GM21717 (cell line): ENCODE measurements at regions not wholly inside any gene's neighbourhood (a gene's known extent, or its start where the extent isn't known, plus 50 kb on each side); places are given as distances from the start of the nearest gene placed in this dataset.

Source experiments
- ATAC-seq: cut with Tn5 transposase; IDR thresholded peaks from one replicate; pipeline ENCODE4 v1.9.1; 2021; ENCODE audit warnings: mild to moderate bottlenecking, moderate library complexity; ENCODE audit not compliant: unreplicated experiment

DNA sequence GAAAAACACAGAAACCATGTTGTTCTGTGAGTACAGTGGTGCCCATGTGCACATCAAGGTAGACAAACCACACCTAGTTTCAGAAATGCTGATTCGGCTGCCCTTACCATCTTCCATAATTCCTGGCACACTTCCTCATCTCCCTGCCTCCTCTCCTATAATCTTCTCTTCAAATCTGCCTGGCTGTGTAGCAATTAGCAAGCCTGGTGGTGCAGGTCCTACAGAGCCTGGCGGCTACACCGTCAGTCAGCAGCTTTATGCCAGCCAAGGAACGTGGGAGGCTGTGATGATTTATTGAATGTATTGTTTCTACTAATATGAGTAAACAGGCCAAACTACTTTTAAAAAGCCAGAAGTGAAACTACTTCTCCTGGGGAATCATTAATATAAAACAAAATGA is 106.8 kb downstream of the SEMA6D start:
- ATAC-seq = no peak

DNA sequence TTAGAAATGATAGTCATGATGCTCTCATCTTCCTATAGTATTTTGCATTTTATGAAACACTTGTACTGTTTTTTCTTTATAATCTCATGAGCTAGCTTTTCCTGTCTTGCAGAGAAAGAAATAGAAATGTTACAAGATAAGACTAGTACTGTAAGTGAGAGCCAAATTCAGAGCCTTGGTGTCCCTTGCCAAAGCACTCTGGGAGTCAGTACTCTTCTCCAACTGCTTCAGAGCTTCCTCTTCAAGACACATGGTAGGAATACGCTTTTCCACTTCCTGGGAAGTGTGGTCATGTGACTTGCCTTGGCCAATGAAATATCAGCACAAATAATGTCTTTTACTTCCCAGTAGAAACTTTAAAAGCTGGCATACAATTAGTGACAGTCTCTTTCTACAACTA is 112.4 kb downstream of the SEMA6D start:
- no peak for ATAC-seq

DNA sequence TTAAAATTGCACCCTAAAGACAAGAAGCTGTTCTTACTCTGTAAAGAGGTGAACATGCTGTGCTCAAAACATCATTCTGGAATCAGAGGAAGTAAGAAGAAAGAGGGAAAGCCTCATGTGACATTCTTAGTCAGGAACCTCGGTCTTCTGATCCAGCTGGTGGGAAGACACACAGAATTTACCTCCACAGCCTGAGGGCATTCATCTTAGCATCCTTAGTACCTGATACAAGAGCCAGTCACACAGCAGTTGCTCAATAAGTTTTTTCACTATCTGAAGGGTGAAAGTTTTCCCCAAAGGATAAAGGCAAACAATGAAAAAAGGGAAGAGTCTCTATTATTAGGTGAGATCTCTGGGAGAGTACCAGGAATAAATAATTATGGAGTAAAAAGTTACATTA is 116.8 kb downstream of the SEMA6D start:
- ATAC-seq = no peak

DNA sequence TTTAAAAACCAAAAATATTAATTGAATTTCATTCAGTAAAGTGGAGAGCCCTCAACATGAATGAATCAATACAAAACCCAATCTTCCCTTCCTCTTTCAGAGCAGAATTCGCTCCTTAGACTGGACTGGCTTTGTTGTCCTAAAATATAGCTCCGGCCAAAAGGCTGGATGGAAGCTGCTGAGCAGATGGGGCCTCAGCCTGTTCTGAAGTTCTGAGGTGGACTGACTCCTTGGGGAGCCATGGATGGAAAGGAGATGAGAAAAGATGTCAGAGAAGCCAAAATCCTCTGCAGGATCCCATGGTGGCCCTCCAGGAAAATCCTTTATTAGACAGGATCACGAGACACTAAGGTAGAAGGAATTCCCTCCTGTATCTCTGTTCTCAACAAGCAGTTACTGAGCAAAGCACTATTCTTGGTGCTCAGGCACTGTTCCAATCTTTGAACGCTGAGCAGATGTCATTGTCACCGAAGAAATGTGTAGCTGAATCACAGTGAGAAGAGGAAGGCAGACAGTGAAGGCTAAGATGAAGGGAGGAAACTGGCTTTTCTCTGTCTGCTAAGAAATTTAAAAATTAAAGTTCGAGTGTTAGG is 122.0 kb downstream of the SEMA6D start:
- ATAC-seq = no peak

DNA sequence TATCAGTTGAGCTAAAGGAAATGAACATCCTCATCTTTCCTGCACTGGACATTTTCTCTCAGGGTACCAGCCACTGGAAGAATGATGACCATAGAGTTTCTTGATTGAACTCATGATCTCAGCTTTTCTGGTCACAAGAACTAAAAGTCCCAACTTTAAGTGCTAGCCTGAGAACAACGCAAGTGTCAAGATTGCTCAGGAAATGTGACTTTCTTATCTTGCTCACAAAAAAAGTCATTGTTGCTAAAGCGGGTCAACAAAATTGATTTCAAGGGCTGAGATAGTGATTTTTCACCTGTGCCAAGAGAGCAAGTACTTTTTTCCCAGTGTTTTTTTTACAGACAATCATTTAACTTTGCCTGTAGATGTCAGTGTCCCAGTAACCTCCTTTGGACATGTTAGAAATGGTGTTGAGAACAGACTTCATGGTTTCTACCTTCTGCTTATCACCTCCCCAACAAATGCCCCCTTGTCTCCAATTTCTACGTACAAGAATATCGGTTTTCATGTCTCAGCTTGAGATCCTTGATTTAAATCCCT is 125.9 kb downstream of the SEMA6D start:
- no peak for ATAC-seq

DNA sequence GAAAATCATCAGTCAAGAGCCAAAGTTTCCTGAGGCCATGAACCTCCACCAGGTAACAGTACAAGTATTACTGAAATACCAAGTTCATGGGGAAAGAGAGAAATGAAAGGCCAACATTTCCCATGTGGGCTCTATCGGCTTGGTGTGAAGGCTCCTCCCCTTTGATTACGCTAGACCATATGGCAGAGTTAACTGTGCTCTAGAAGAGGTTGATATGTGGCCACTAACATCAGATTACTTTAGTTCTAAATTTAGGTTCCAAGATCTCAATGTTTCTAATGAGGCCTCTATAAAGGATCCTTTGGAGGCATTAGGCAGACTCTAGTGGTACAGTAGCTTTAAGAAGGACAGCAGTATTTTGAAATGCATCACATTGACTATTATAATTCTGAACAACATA is 127.1 kb downstream of the SEMA6D start:
- ATAC-seq = no peak

DNA sequence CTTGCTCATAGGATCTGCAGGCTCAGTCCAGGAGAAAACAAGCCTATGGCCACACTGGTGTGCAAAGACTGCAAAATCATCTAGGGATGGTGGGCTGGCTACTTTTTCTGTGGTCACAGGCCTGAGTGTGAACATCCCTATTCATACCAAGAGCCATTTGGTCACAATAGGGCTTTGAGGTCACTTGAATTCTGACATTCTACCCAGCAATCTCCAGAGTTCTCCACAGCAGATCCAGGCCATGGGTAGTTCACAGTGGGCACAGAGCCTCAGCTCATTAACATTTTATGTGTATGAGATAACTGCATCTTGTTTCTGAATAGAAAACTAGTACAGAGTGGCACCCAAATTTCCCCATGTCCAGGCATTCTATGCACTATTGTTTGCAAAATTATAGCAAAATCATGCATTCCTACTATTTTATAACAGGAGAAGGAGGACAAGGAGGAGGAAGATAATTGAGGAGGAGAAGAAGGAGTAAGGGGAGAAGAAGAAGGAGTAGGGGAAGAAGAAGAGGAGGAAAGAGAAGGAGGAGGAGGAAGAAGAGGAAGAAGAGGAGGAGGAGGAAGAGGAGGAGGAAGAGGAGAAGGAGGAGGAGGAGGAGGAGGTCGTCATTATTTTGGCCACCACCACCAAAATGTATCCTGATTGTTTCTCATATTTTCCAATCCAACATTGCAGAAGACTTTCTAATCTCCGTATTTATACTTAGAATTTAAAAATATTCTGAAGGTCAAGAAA is 129.0 kb downstream of the SEMA6D start:
- no peak for ATAC-seq

DNA sequence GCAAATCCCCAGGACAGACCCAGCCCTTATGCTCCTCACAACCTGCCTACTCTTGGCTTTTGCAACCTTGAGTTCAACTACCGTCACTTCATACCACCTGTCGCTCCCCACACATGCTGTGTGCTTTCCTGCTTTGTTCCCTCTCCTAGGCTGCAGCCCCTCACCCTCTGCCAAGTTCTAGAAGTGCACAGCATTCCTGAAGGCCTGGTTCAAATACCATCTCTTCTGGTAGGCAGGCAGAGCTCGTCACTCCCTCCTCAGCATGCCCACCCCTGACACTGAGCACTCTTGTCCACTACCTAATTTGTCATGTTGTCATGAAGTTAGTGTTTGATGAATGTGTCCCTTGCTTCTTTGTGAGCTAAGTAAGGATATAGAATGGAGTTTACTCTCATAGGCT is 129.6 kb downstream of the SEMA6D start:
- ATAC-seq = no peak

DNA sequence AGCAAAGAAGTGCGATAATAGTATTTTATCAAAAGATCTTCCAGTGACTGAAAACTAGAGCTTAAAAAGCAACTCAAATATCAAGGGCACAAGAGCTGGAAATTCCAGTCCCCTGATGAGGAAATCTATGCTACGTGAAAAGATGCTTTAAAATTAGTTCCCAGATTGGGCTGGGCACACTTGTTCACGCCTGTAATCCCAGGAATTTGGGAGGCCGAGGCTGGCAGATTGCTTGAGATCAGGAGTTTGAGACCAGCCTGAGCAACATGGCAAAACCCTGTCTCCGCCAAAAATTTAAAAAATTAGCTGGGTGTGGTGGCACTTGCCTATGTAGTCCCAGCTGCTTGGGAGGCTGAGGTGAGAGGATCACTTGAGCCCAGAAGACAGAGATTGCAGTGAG is 138.8 kb downstream of the SEMA6D start:
- ATAC-seq = no peak

DNA sequence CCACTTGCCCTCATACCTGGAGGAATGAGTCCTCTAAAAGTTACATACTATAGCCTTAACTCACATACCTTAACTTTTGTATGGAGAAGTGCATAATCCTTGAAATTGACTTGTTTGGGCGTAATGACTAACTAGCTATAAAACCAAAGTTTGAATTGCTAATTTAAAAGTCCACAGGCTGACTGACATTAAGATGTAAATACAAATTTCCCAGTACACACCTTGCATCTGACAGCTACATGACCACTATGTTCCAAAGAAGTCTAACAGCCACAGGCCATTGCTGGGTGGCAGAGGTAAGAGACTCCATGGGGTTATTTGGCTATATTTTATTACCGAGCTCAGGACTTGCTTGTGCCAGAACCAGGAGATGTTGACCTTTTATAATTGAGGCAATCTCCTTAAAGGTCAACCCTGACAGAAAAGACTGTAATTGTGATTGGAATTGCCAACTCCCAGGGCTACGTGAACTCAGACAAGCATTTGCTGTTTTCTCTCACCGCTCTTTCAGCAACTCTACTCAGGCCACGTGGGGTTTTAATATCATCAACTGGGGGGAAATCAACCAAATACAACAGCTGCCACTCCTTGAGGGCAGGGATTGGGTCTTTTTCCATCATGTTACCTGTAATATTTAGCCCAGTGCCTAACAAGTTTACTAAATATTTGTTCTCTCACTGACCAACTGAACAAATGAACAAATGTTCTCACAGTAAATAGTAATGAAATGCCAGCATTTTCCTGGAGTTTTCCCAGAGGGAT is 139.9 kb downstream of the SEMA6D start:
- ATAC-seq = no peak

DNA sequence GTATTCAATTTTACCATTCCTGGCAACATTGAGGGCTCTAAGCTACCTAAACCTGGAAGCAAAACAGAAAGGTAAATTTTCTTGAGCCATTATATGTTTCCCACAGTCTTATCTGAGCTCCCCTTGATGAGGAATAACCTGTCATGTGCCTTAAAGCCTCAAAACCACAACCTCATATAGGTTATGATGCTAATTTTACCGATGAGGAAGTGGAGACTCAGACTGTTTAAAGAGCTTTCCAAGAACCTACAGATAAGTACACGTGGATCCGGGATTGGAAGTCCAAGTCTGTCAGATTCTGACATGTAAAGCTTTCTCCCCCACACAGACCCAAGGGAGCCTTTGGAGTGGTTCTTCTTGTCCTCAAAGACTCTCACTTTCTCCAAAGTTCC is 140.5 kb downstream of the SEMA6D start:
- no peak for ATAC-seq

DNA sequence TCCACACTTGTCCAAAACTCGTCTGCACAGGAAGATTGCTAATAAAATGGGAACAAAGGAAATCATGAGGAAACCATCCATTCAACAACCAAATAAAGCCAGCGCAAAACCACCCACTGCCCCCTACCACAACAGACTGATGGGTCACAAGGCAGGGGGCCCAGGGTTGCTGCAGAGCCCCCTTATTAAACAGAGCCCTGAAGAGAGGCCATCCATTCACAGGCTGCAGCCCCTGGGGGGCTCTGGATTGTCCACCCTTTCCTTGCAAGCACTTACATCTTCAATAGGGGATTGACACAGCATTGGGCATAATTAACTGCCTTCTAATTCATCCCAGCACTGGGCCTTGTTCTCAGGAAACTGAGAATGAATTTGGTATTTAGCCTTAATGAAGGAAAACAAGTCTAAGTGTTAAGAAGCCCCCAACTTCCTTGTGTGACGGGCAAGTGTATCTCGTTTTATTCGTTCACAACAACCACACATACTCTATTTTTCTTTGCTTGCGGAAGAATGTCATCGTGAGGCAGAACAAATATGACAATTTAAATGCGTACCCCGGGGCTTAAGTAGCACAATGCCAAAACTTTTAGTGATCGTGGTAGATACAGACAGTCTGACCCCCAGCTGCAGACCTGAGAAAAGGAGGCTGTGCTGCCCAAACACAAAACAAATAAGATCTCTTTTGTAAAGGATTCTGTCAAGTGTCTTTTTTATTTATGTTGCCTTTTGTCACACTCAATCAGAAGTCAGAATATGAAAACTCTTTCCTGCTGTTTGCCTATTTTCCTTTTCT is 144.0 kb downstream of the SEMA6D start:
- no peak for ATAC-seq

DNA sequence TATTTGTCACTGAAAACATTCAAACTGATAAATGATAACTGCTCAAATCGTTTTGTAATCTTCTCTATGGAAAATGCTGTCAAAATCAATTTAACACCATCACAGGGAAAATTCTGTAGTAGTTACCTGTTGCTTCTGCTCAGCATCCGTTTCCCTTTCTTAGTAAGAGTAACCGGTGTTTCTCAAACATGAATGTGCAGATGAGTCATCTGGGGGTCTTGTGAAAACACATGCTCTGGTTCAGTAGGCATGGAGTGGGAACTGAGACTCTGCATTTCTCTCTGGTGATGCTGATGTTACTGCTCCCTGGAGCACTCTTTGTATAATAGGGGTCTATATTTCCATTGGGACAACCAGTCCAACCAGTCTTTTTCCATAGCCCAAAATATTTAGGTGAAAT is 145.1 kb downstream of the SEMA6D start:
- ATAC-seq = no peak

DNA sequence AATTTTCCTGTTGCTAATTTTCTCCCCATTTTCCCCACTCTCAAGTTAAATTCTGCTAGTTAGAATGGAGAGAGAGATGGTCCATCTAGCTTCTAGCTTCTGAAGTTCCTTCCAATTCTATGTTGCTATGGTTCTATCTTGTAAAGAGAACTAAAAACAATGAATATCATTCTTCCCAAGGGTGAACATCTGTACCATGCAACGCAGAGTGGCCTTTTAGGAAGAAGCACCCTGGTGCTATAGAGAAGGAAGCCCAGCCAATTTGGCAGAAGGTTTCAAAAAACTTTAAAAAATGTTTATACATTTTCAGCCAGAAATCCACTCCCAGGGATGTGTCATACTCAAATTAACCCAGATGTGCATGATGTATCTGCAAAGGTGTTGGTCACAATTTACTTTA is 149.1 kb downstream of the SEMA6D start:
- no peak for ATAC-seq

DNA sequence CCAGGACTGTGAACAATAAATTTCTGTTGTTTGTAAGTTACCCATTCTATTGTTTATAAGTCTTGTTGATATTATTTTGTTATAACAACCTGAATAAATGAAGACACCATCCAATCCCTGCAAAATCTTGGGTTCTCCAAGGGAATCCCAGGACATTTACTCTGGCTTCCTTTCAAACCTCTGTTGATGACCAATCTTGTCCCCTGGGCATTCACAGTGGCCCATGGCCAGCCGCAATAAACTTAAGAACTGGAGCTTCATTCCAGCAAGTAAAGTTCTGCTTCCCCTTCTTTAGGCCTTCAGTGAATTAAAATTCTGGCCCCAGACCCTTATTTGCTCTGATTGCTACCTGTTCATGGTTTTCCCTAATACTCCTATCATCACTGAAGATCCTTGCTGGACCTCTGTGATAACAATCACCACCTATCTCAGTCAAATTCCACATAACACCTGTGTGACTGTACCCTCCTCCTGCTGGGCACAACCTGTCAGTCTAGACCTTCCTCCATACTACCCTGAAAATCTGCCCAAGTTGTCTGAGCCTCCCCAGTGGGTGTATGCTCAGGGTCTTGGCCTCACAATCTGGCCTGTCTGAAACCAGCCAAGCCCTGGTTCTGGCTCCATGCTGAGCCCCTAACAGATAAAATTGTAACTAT is 153.1 kb downstream of the SEMA6D start:
- no peak for ATAC-seq

DNA sequence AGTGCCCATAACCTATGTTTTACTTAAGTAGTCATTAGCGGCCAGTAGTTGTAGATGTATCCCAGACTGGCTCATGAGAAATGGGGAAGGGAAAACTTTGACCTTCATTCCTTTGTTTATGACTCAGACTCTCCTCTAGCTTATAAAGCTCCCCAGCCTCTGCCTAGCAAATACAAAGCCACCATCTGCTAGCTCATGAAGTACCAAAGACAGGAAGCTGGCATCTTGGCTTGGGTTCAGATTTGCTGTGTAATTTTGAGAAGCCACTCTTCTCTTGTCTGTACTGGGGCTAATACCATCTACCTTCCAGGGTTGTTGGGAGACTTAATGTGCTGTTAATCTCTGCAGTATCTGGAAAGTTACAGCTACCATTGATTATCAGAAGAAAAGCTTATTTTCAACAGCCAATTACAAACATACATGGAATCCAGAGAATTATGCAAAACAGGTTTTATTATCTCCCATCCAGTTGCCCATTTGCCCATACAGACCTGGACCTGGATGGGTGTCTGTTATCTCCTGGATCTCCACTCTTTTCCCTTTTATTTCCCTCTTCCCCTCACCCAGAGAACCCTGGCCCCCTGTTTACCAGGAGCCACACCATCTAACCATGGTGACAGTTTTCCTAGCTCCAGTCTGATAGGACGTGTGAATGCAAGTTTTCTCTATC is 153.8 kb downstream of the SEMA6D start:
- no peak for ATAC-seq

DNA sequence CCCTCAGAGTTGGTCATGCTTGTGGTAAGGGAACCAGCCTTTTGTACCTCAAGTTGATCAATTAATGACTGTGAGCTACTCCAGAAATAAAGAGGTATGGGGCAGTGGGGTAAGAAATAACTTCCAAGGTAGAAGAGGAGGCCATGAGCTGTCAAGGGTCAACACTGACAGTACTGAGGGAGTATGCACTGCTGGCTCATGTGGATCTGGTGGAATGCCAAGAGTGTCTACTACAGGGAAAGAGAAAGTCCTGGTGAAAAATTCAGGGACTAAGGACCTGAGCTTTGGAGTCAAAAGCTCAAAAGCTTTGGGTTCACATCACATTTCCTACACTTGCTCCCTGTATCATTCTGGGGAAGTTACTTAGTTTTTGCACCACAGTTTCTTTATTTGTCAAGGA is 154.9 kb downstream of the SEMA6D start:
- no peak for ATAC-seq

DNA sequence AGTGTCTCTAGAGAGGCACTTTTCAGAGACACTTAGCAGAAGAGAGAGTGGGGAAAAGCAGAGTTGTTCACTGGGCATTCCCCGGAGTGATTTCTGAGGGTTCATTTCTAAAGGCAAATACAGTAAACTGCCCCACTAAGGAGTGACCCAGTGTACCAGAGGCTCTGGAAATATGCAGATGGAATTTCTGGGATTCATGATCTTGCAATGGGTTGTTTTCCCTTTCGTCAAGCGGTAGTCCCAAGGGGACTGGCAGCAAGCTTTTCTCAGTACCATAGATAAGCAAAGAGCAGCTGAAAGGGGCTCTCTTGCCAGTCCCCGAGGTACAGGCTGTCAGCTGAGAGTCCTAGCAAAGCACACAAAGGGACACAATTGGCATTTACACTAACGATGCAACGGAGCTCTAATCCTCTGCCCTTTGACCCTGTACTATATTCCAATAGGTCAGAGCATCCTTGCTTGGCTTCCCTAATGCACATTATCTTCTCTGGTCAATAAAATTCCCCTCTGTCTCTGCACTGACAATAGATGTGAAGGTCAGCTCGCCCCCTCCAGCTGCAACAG is 155.6 kb downstream of the SEMA6D start:
- ATAC-seq = no peak

DNA sequence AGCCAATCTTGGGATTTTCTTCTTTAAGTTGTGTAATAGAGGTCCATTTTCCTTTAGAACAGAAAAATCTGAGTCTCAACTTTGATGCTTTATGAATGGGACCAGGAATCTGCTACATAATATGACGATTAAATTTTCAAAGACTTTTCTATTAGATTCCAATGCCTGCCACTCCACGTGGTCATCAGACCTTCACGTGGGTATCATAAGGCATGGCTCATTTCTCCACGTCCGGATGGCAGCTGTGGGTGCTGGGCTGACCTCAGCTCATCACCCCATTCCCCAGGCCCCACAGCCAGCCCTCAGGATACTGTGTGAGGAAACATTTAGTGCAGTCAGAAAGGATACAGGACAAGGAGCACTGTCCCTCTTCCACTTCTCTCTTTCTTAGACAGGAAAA is 159.7 kb downstream of the SEMA6D start:
- no peak for ATAC-seq

DNA sequence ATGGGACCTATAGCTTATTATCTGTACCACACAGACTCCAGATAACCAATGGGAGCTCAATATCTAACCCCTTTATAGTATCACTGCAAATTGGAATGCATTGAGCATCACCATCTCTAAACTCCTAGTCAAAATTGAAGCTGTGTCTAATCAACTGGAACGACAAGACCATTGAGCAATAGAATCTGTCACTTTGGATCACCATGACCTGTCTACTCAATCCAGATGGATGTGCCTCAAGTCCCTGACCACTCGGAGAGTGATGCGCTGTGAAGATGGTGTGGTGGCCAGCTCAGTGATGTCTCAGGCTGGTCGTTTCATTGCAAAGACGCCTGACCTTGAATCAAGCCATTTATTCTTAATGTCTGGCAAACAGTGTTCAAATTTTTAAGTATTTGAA is 160.5 kb downstream of the SEMA6D start:
- ATAC-seq = no peak
